ENCODE measurements at regions not wholly inside any gene's neighbourhood (a gene's known extent, or its start where the extent isn't known, plus 50 kb on each side); places are given as distances from the start of the nearest gene placed in this dataset.

DNA sequence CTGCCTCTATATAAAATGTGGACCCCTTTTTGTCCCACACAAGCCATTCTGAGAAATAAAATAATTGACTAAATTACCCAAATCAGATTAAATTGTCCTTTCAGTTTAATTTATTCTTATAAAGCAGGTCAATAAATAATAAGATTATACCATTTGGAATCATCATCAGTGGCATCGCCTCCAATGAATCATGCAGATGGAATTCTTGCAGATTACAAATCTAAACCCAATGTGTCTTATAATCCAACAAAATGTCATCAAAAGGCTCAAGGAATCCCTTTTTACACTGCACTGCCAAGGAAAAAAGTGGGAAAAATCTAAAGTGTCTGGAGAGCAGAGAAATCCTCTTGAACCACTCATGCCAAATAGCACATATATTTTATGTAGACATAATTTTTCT, 138.2 kb upstream of the TSPAN8 start:
- Histone ChIP-seq H3K27me3 (ENCODE audit: control insufficient read depth, insufficient read depth, low read length) (no peaks in the 10 kb centered on the region), H3K4ac (ENCODE audit: low read depth, low read length) (no peak overlapping the region), H3K56ac (ENCODE audit: extremely low read depth, insufficient read depth, low read length) (no peak overlapping the region), H4K8ac (ENCODE audit: low read depth in 2 of 2, low read length in 2 of 2) (no peak overlapping the region), H3K9me1 (ENCODE audit: insufficient read depth, low read length) (no peaks in the 10 kb centered on the region), H3K27ac (ENCODE audit: insufficient read depth, low read length) (no peak overlapping the region), H3K9ac (ENCODE audit: low read depth, low read length) (no peak overlapping the region), H3K18ac (ENCODE audit: low read depth, low read length) (no peak overlapping the region), H3K79me1 (ENCODE audit: low read depth in 1 of 2, low read length in 2 of 2) (no peaks in the 10 kb centered on the region), H4K91ac (ENCODE audit: insufficient read depth, low read depth, low read length) (no peak overlapping the region), H3K36me3 (ENCODE audit: control insufficient read depth, insufficient read depth, low read length) (no peaks in the 10 kb centered on the region), H3K9me3 (ENCODE audit: control insufficient read depth, insufficient read depth, low read length) (peaks cover 5% of the 10 kb centered on the region), H3K4me1 (ENCODE audit: control insufficient read depth, insufficient read depth, low read length) (no peaks in the 10 kb centered on the region), H2AFZ (replicated peaks; ENCODE audit: low read length, poor library complexity) (no peak overlapping the region), H3K14ac (replicated peaks; ENCODE audit: low read depth, low read length) (no peak overlapping the region), H4K5ac (ENCODE audit: low read depth, low read length) (no peak overlapping the region), H3K23ac (ENCODE audit: low read depth, low read length) (no peak overlapping the region), H4K20me1 (ENCODE audit: insufficient read depth, low read length) (no peaks in the 10 kb centered on the region), H3K4me3 (ENCODE audit: insufficient read depth, low read depth, low read length) (no peak overlapping the region), H2AK5ac (ENCODE audit: low read depth, low read length) (no peak overlapping the region), H2BK15ac (ENCODE audit: low read depth, low read length) (no peak overlapping the region), H2BK20ac (ENCODE audit: low read depth, low read length) (no peak overlapping the region), H2AK9ac (replicated peaks; ENCODE audit: low read depth, low read length, poor library complexity) (no peak overlapping the region), H3K4me2 (ENCODE audit: low read depth, low read length) (no peak overlapping the region), H2BK120ac (ENCODE audit: low read depth, low read length) (no peak overlapping the region), H2BK5ac (ENCODE audit: low read depth, low read length, poor library complexity, severe bottlenecking) (no peak overlapping the region)
- DNase-seq (no peak), ATAC-seq (ENCODE audit: low read depth) (no peak)
- dilution Hi-C loops (cut with HindIII; ENCODE audit: low sequenced_read_pairs, unreplicated experiment), result no loop called here
- no TSS peak for BruUV-seq (replicated peaks)
- ChIA-PET POLR2A (ENCODE audit: unreplicated experiment) (no interaction called here), CTCF (no interaction called here)
- in situ Hi-C loops (cut with MboI; ENCODE audit: low sequenced_read_pairs), result no loop called here
- intact Hi-C loops (cut with micrococcal nuclease), result no loop called here
- WGBS, 2 experiments (ENCODE audit: extremely low coverage in 2 of 2, insufficient read length in 1 of 2), result no CpG with 5 or more reads among the region's 1 CpG
- no peak for TF ChIP-seq RFX5 (IDR thresholded peaks at IDR 0.05; ENCODE audit: low read depth, low read length)
- TF ChIP-seq, protein P1, sequence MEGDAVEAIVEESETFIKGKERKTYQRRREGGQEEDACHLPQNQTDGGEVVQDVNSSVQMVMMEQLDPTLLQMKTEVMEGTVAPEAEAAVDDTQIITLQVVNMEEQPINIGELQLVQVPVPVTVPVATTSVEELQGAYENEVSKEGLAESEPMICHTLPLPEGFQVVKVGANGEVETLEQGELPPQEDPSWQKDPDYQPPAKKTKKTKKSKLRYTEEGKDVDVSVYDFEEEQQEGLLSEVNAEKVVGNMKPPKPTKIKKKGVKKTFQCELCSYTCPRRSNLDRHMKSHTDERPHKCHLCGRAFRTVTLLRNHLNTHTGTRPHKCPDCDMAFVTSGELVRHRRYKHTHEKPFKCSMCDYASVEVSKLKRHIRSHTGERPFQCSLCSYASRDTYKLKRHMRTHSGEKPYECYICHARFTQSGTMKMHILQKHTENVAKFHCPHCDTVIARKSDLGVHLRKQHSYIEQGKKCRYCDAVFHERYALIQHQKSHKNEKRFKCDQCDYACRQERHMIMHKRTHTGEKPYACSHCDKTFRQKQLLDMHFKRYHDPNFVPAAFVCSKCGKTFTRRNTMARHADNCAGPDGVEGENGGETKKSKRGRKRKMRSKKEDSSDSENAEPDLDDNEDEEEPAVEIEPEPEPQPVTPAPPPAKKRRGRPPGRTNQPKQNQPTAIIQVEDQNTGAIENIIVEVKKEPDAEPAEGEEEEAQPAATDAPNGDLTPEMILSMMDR (conservative IDR thresholded peaks at IDR 0.05; ENCODE audit: low read depth, low read length), result no peak
- no peak for TF ChIP-seq USF2 (IDR thresholded peaks at IDR 0.05; ENCODE audit: low read depth, low read length)
- no peak for TF ChIP-seq FOS (IDR thresholded peaks at IDR 0.05; ENCODE audit: low read depth, low read length)
- TF ChIP-seq MAZ (IDR thresholded peaks at IDR 0.05; ENCODE audit: borderline replicate concordance, low read depth, low read length), result no peak
- no peak for TF ChIP-seq BHLHE40 (IDR thresholded peaks at IDR 0.05; ENCODE audit: low read depth, low read length)
- TF ChIP-seq RAD21 (IDR thresholded peaks at IDR 0.05; ENCODE audit: low read length), result no peak
- no peak for TF ChIP-seq MAFK (IDR thresholded peaks at IDR 0.05; ENCODE audit: low read depth, low read length)
- TF ChIP-seq SMC3 (IDR thresholded peaks at IDR 0.05; ENCODE audit: low read depth, low read length), result no peak
- TF ChIP-seq POLR2A (IDR thresholded peaks at IDR 0.05; ENCODE audit: low read depth, low read length), result no peak
- no peak for TF ChIP-seq RCOR1 (IDR thresholded peaks at IDR 0.05; ENCODE audit: insufficient replicate concordance, low read length)
- TF ChIP-seq CEBPB (IDR thresholded peaks at IDR 0.05; ENCODE audit: low read depth, low read length), result no peak
- no peak for TF ChIP-seq MXI1 (IDR thresholded peaks at IDR 0.05; ENCODE audit: borderline replicate concordance, low read depth, low read length)
- TF ChIP-seq NFE2L2 (IDR thresholded peaks at IDR 0.05; ENCODE audit: low read depth, low read length), result no peak
- no peak for TF ChIP-seq CHD1 (IDR thresholded peaks at IDR 0.05; ENCODE audit: low read depth, low read length)

All from IMR-90 (cell line).